H9 (cell line): ENCODE measurements at regions not wholly inside any gene's neighbourhood (a gene's known extent, or its start where the extent isn't known, plus 50 kb on each side); places are given as distances from the start of the nearest gene placed in this dataset.

Experiments used
- DNase-seq: peaks from one replicate; pipeline ENCODE4 v3.0.0-alpha.2; 2017
- H2AFZ ChIP-seq: one replicate; pipeline ENCODE4 v1.6.1; 2013; ENCODE audit warnings: mild to moderate bottlenecking, low read length, control low read depth, moderate library complexity
- H2AK5ac ChIP-seq: 2 replicates; pipeline ENCODE4 v1.6.1; 2013; ENCODE audit warnings: low read length, control low read depth, mixed read lengths; ENCODE audit not compliant: insufficient read length
- H2BK120ac ChIP-seq: one replicate; pipeline ENCODE4 v1.6.1; 2013; ENCODE audit warnings: low read depth, mild to moderate bottlenecking, low read length, control low read depth, inconsistent platforms; ENCODE audit not compliant: poor library complexity, severe bottlenecking
- H2BK12ac ChIP-seq: 2 replicates; pipeline ENCODE4 v1.6.1; 2013; ENCODE audit warnings: low read length, control low read depth, mixed read lengths, low read depth; ENCODE audit not compliant: insufficient read length
- H2BK15ac ChIP-seq: 2 replicates; pipeline ENCODE4 v1.6.1; 2013; ENCODE audit warnings: low read depth, low read length, control low read depth
- H2BK20ac ChIP-seq: one replicate; pipeline ENCODE4 v1.6.1; 2013; ENCODE audit warnings: low read depth, mild to moderate bottlenecking, low read length, control low read depth, inconsistent platforms; ENCODE audit not compliant: poor library complexity, severe bottlenecking
- H2BK5ac ChIP-seq: 2 replicates; pipeline ENCODE4 v1.6.1; 2013; ENCODE audit warnings: low read length, control low read depth, mixed read lengths; ENCODE audit not compliant: insufficient read length
- H3K14ac ChIP-seq: 2 replicates; pipeline ENCODE4 v1.6.1; 2013; ENCODE audit warnings: low read length, control low read depth; ENCODE audit not compliant: insufficient read depth
- H3K18ac ChIP-seq: 2 replicates; pipeline ENCODE4 v1.6.1; 2013; ENCODE audit warnings: low read depth, mild to moderate bottlenecking, mixed read lengths, low read length, control low read depth; ENCODE audit not compliant: insufficient read length
- H3K23ac ChIP-seq: 2 replicates; pipeline ENCODE4 v1.6.1; 2013; ENCODE audit warnings: low read length, control low read depth, mixed read lengths, low read depth; ENCODE audit not compliant: insufficient read length
- H3K23me2 ChIP-seq: 2 replicates; pipeline ENCODE4 v1.6.1; 2013; ENCODE audit warnings: low read depth, mild to moderate bottlenecking, mixed read lengths, low read length, control low read depth; ENCODE audit not compliant: insufficient read length, poor library complexity, severe bottlenecking
- H3K27ac ChIP-seq: 2 replicates; pipeline ENCODE4 v1.5.1; 2013; ENCODE audit warnings: low read length, control low read depth, mixed read lengths, low read depth; ENCODE audit not compliant: insufficient read length
- H3K27me3 ChIP-seq: 2 replicates; pipeline ENCODE4 v1.6.1; 2013; ENCODE audit warnings: low read length, control low read depth, inconsistent platforms; ENCODE audit not compliant: insufficient read depth
- H3K4ac ChIP-seq: 2 replicates; pipeline ENCODE4 v1.6.1; 2013; ENCODE audit warnings: low read depth, mild to moderate bottlenecking, control low read depth, inconsistent platforms, low read length, moderate library complexity
- H3K4me1 ChIP-seq: 2 replicates; pipeline ENCODE4 v1.6.1; 2013; ENCODE audit warnings: low read length, control low read depth, inconsistent platforms; ENCODE audit not compliant: insufficient read depth
- H3K4me2 ChIP-seq: 2 replicates; pipeline ENCODE4 v1.6.1; 2013; ENCODE audit warnings: low read length, control low read depth, mixed read lengths; ENCODE audit not compliant: insufficient read length, insufficient read depth
- H3K56ac ChIP-seq: 2 replicates; pipeline ENCODE4 v1.6.1; 2013; ENCODE audit warnings: low read depth, mild to moderate bottlenecking, mixed read lengths, low read length, control low read depth; ENCODE audit not compliant: insufficient read length
- H3K79me1 ChIP-seq: 2 replicates; pipeline ENCODE4 v1.6.1; 2013; ENCODE audit warnings: low read depth, mild to moderate bottlenecking, moderate library complexity, low read length, control low read depth, inconsistent platforms; ENCODE audit not compliant: insufficient read depth, poor library complexity, severe bottlenecking
- H3K79me2 ChIP-seq: 2 replicates; pipeline ENCODE4 v1.6.1; 2013; ENCODE audit warnings: low read length, control low read depth, inconsistent platforms; ENCODE audit not compliant: insufficient read depth
- H3K9ac ChIP-seq: 2 replicates; pipeline ENCODE4 v1.6.1; 2013; ENCODE audit warnings: low read length, control low read depth, mixed read lengths; ENCODE audit not compliant: insufficient read length; ENCODE audit errors: extremely low read depth
- H3K9me3 ChIP-seq: one replicate; pipeline ENCODE4 v1.6.1; 2013; ENCODE audit warnings: low read depth, low read length, inconsistent platforms; ENCODE audit not compliant: control insufficient read depth
- H3T11ph ChIP-seq: one replicate; pipeline ENCODE4 v1.6.1; 2013; ENCODE audit warnings: mild to moderate bottlenecking, low read length, control low read depth, inconsistent platforms
- H4K20me1 ChIP-seq: one replicate; pipeline ENCODE4 v1.6.1; 2013; ENCODE audit not compliant: control insufficient read depth, insufficient read length, insufficient read depth
- H4K5ac ChIP-seq: 2 replicates; pipeline ENCODE4 v1.6.1; 2013; ENCODE audit warnings: low read depth, mild to moderate bottlenecking, mixed read lengths, low read length, control low read depth; ENCODE audit not compliant: insufficient read length
- H4K8ac ChIP-seq: replicated peaks from 2 replicates; pipeline ENCODE4 v1.6.1; 2013; ENCODE audit warnings: low read length, control low read depth, mixed read lengths, low read depth; ENCODE audit not compliant: insufficient read length
- H4K91ac ChIP-seq: 2 replicates; pipeline ENCODE4 v1.6.1; 2013; ENCODE audit warnings: low read depth, mild to moderate bottlenecking, moderate library complexity, mixed read lengths, low read length, control low read depth; ENCODE audit not compliant: insufficient read length
- H3K27ac Mint-ChIP-seq, 3 experiments: 2 replicates in 2 of 3; 3 replicates in 1 of 3; pipeline ENCODE4 v1.8.0; 2020 to 2021; ENCODE audit warnings: mixed read lengths in 3 of 3, mild to moderate bottlenecking in 1 of 3, moderate library complexity in 1 of 3
- H3K27me3 Mint-ChIP-seq: 2 replicates; pipeline ENCODE4 v1.8.0; 2021; ENCODE audit warnings: low read depth, mild to moderate bottlenecking, moderate library complexity, mixed read lengths
- H3K36me3 Mint-ChIP-seq, 3 experiments: 2 replicates in 2 of 3; 3 replicates in 1 of 3; pipeline ENCODE4 v1.8.0; 2020 to 2021; ENCODE audit warnings: low read depth in 3 of 3, mixed read lengths in 3 of 3; ENCODE audit not compliant: insufficient read depth in 1 of 3
- H3K4me1 Mint-ChIP-seq, 2 experiments: 2 replicates each; pipeline ENCODE4 v1.8.0; 2020; ENCODE audit warnings: mixed read lengths in 2 of 2
- H3K4me3 Mint-ChIP-seq, 2 experiments: 2 replicates in 1 of 2; 3 replicates in 1 of 2; pipeline ENCODE4 v1.8.0; 2020 to 2021; ENCODE audit warnings: mild to moderate bottlenecking in 2 of 2, mixed read lengths in 2 of 2, moderate library complexity in 1 of 2
- H3K9me3 Mint-ChIP-seq, 2 experiments: 2 replicates in 1 of 2; 3 replicates in 1 of 2; pipeline ENCODE4 v1.8.0; 2020; ENCODE audit warnings: mild to moderate bottlenecking in 2 of 2, mixed read lengths in 2 of 2, moderate library complexity in 1 of 2
- CTCF ChIP-seq: fragments of 200-600 bp; sonication (generic); conservative IDR thresholded peaks from 3 replicates; pipeline ENCODE4 v1.8.0; 2021; ENCODE audit warnings: antibody characterized with exemption, mild to moderate bottlenecking
- WGBS: extraction: QIAGEN DNeasy Blood & Tissue Kit; methylation state at CpG from one replicate; pipeline ENCODE4 v1.1.7; 2013; ENCODE audit warnings: missing lambda C conversion rate, low lambda C conversion rate, mixed read lengths; ENCODE audit not compliant: insufficient read length; ENCODE audit errors: extremely low coverage; 5-methylcytosine and 5-hydroxymethylcytosine counted together

GRCh38 chr13:82565201-82565600 is 1317.1 kb downstream of the SLITRK1 start:
- H3K36me3 Mint-ChIP-seq: no peaks in the 10 kb centered on the region
- Histone ChIP-seq H3K79me2 (no peaks in the 10 kb centered on the region), H3K9ac (no peak overlapping the region), H3K56ac (no peak overlapping the region), H4K91ac (no peak overlapping the region), H3K27ac (no peak overlapping the region), H3K4me1 (no peaks in the 10 kb centered on the region), H2AFZ (no peak overlapping the region), H3K14ac (no peak overlapping the region), H3K9me3 (no peaks in the 10 kb centered on the region), H3T11ph (no peak overlapping the region), H3K23me2 (no peaks in the 10 kb centered on the region), H3K23ac (no peak overlapping the region), H4K8ac (no peak overlapping the region), H2BK12ac (no peak overlapping the region), H2BK120ac (no peak overlapping the region), H3K79me1 (no peaks in the 10 kb centered on the region), H2BK5ac (no peak overlapping the region), H2BK15ac (no peak overlapping the region), H2BK20ac (no peak overlapping the region), H4K5ac (no peak overlapping the region), H3K18ac (no peak overlapping the region), H2AK5ac (no peak overlapping the region), H3K4me2 (no peak overlapping the region), H3K27me3 (no peaks in the 10 kb centered on the region), H3K4ac (no peak overlapping the region), H4K20me1 (no peaks in the 10 kb centered on the region)
- no peaks in the 10 kb centered on the region for H3K27me3 Mint-ChIP-seq
- H3K4me1 Mint-ChIP-seq: peaks cover 4 to 7% of the 10 kb centered on the region in 2 experiments; a peak in 3 of 4 replicates
- peaks cover 0 to 1% of the 10 kb centered on the region in 2 experiments; a peak in 1 of 5 replicates for H3K9me3 Mint-ChIP-seq
- no peak overlapping the region for H3K27ac Mint-ChIP-seq
- H3K4me3 Mint-ChIP-seq: no peak overlapping the region
- no CpG with 5 or more reads among the region's 7 CpGs for WGBS
- DNase-seq: no peak
- TF ChIP-seq CTCF: no peak
